ENCODE measurements at regions not wholly inside any gene's neighbourhood (a gene's known extent, or its start where the extent isn't known, plus 50 kb on each side); places are given as distances from the start of the nearest gene placed in this dataset.

DNA sequence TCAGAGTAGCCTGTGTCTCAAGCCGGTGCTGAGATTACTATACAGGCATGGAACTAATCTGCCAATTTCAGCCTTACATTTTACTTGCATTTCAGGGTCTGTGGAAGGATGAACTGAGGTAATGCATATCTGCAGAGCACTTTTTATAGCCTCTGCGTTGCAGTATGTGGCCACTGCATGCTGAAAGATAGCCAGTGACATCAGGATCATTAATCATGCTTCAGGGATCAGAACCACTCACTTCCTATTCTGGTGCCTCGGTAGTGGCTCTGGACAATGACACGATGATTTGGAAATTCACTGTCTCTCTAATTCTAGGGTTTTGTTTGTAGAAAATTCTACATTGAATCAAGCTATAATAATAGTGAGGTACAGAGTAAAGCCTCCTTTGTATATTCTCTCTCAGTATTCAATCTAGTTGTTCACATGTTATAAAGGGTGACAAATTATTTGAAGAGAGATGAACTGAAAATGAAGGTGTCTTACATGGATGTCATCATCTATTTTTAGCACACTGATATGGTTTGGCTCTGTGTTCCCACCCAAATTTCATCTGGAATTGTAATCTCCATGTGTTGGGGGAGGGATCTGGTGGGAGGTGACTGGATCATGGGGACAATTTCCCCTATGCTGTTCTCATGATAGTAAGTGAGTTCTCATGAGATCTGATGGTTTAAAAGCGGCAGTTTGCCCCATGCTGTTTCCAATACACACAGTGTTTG is 554.3 kb upstream of the MIS18BP1 start:
- TF ChIP-seq CTCF (IDR thresholded peaks at IDR 0.05) (no peak), ZFX (IDR thresholded peaks at IDR 0.05; ENCODE audit: borderline replicate concordance) (no peak)

All from 22Rv1 (cell line).